GM12878 (cell line): ENCODE measurements at regions not wholly inside any gene's neighbourhood (a gene's known extent, or its start where the extent isn't known, plus 50 kb on each side); places are given as distances from the start of the nearest gene placed in this dataset.

Experiments used
- BCL11A ChIP-seq: IDR thresholded peaks from 2 replicates; pipeline ENCODE4 v1.6.1; 2011; ENCODE audit warnings: low read depth, low read length
- CHD2 ChIP-seq: IDR thresholded peaks from 2 replicates; pipeline ENCODE4 v1.6.1; 2011; ENCODE audit warnings: low read depth, low read length, improper control_type of control experiment, borderline replicate concordance
- NFIC ChIP-seq: IDR thresholded peaks from 2 replicates; pipeline ENCODE4 v1.6.1; 2012; ENCODE audit warnings: low read depth, mild to moderate bottlenecking, inconsistent platforms, low read length, moderate library complexity
- POLR2A ChIP-seq: IDR thresholded peaks from 2 replicates; pipeline ENCODE4 v1.6.1; 2011; ENCODE audit warnings: low read depth, mild to moderate bottlenecking, low read length
- TF ChIP-seq, protein P1 (sequence below): IDR thresholded peaks from 2 replicates; pipeline ENCODE4 v1.6.1; 2012; ENCODE audit warnings: mild to moderate bottlenecking, low read depth, low read length

- no peak for TF ChIP-seq CHD2
- TF ChIP-seq, protein P1, sequence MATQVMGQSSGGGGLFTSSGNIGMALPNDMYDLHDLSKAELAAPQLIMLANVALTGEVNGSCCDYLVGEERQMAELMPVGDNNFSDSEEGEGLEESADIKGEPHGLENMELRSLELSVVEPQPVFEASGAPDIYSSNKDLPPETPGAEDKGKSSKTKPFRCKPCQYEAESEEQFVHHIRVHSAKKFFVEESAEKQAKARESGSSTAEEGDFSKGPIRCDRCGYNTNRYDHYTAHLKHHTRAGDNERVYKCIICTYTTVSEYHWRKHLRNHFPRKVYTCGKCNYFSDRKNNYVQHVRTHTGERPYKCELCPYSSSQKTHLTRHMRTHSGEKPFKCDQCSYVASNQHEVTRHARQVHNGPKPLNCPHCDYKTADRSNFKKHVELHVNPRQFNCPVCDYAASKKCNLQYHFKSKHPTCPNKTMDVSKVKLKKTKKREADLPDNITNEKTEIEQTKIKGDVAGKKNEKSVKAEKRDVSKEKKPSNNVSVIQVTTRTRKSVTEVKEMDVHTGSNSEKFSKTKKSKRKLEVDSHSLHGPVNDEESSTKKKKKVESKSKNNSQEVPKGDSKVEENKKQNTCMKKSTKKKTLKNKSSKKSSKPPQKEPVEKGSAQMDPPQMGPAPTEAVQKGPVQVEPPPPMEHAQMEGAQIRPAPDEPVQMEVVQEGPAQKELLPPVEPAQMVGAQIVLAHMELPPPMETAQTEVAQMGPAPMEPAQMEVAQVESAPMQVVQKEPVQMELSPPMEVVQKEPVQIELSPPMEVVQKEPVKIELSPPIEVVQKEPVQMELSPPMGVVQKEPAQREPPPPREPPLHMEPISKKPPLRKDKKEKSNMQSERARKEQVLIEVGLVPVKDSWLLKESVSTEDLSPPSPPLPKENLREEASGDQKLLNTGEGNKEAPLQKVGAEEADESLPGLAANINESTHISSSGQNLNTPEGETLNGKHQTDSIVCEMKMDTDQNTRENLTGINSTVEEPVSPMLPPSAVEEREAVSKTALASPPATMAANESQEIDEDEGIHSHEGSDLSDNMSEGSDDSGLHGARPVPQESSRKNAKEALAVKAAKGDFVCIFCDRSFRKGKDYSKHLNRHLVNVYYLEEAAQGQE, result no peak
- no peak for TF ChIP-seq NFIC
- no peak for TF ChIP-seq BCL11A
- TF ChIP-seq POLR2A, result no peak
Measured at GRCh38 chr2:15750433-15750814, 158.8 kb downstream of the DDX1 start.
